OCI-LY3 (cell line): ENCODE measurements at regions not wholly inside any gene's neighbourhood (a gene's known extent, or its start where the extent isn't known, plus 50 kb on each side); places are given as distances from the start of the nearest gene placed in this dataset.

ENCODE experiments used
- CTCF ChIP-seq: fragments of 200-600, 300-600 bp; sonication (generic); IDR thresholded peaks from 2 replicates; pipeline ENCODE4 v1.5.1; 2014; ENCODE audit warnings: antibody characterized with exemption, low read length, low read depth
- EZH2phosphoT487 ChIP-seq: fragments of 200-600 bp; shearing (Covaris generic); IDR thresholded peaks from 2 replicates; pipeline ENCODE4 v1.6.1; 2018; ENCODE audit warnings: antibody characterized with exemption, mixed run types, low read depth

- TF ChIP-seq EZH2phosphoT487 (no peak), CTCF (no peak)
These were observed 554.6 kb upstream of the RGMB start for GRCh38 chr5:98218838-98219237.
